Left lung (tissue), 4 donors: ENCODE measurements at regions not wholly inside any gene's neighbourhood (a gene's known extent, or its start where the extent isn't known, plus 50 kb on each side); places are given as distances from the start of the nearest gene placed in this dataset.

Source experiments
- ATAC-seq: fragments of 200-7000 bp; cut with Tn5 transposase; one replicate; pipeline ENCODE4 v1.9.1; 2020; ENCODE audit warnings: moderate library complexity
- DNase-seq, 4 donors: peaks; one replicate each; pipeline ENCODE4 v3.0.0-alpha.2; 2013 to 2020
- H3K27ac ChIP-seq, 2 donors: fragments of 200-600 bp; sonication (generic) in 1 of 2; one replicate each; pipeline versions ENCODE4 v1.5.0 to v1.8.0; 2020 to 2021
- H3K27me3 ChIP-seq, 2 donors: fragments of 200-600 bp; sonication (generic) in 1 of 2; one replicate each; pipeline versions ENCODE4 v1.5.0 to v1.8.0; 2020 to 2021
- H3K36me3 ChIP-seq, 2 donors: fragments of 200-600 bp; sonication (generic) in 1 of 2; one replicate each; pipeline versions ENCODE4 v1.5.0 to v1.8.0; 2020 to 2021
- H3K4me1 ChIP-seq, 2 donors: fragments of 200-600 bp; one replicate each; pipeline ENCODE4 v1.8.0; 2021
- H3K4me3 ChIP-seq, 2 donors: fragments of 200-600 bp; sonication (generic) in 1 of 2; one replicate each; pipeline versions ENCODE4 v1.5.0 to v1.8.0; 2020 to 2021; ENCODE audit warnings: mild to moderate bottlenecking in 1 of 2
- H3K9me3 ChIP-seq, 2 donors: fragments of 200-600 bp; sonication (generic) in 1 of 2; one replicate each; pipeline versions ENCODE4 v1.5.0 to v1.8.0; 2020 to 2021
- CTCF ChIP-seq, 2 donors: fragments of 200-600 bp; sonication (generic) in 1 of 2; IDR thresholded peaks; one replicate each; pipeline versions ENCODE4 v1.5.0 to v1.8.0; 2021; ENCODE audit warnings: antibody characterized with exemption in 2 of 2
- intact Hi-C, 2 donors: fragments of 100-400 bp; cut with DNase I; formaldehyde crosslinking; loops; one replicate each; pipeline versions ENCODE4 v1.11.2 to v1.14.2; 2022
- donor health status: DM: no; HTN: yes; CAD: no.
- donor health status: DM: no; HTN: no; CAD: no.

GRCh38 chr6:91664327-91664959 is 1077.6 kb upstream of the MAP3K7 start:
- Histone ChIP-seq H3K9me3 (peaks cover 0 to 2% of the 10 kb centered on the region in 2 donors), H3K27ac (no peak overlapping the region), H3K4me3 (no peak overlapping the region), H3K36me3 (no peaks in the 10 kb centered on the region), H3K27me3 (no peaks in the 10 kb centered on the region), H3K4me1 (no peaks in the 10 kb centered on the region)
- ATAC-seq = no peak
- no peak for TF ChIP-seq CTCF (IDR thresholded peaks at IDR 0.05)
- no peak for DNase-seq
- intact Hi-C loops = no loop called here

GRCh38 chr6:91660893-91661292 is 1074.0 kb upstream of the MAP3K7 start:
- no peak for TF ChIP-seq CTCF (IDR thresholded peaks at IDR 0.05)
- no peak for ATAC-seq
- intact Hi-C loops = no loop called here
- Histone ChIP-seq H3K4me3 (no peak overlapping the region), H3K9me3 (peaks cover 0 to 2% of the 10 kb centered on the region in 2 donors), H3K4me1 (no peaks in the 10 kb centered on the region), H3K36me3 (no peaks in the 10 kb centered on the region), H3K27me3 (no peaks in the 10 kb centered on the region), H3K27ac (no peak overlapping the region)
- no peak for DNase-seq

GRCh38 chr6:91659891-91660290 is 1073.0 kb upstream of the MAP3K7 start:
- no peak overlapping the region for H3K27ac ChIP-seq
- H3K4me3 ChIP-seq = no peak overlapping the region
- H3K27me3 ChIP-seq = no peaks in the 10 kb centered on the region
- peaks cover 0 to 2% of the 10 kb centered on the region in 2 donors for H3K9me3 ChIP-seq
- no peaks in the 10 kb centered on the region for H3K36me3 ChIP-seq
- intact Hi-C loops = no loop called here
- TF ChIP-seq CTCF (IDR thresholded peaks at IDR 0.05) = no peak
- ATAC-seq (no peak), DNase-seq (no peak)
- H3K4me1 ChIP-seq = no peaks in the 10 kb centered on the region

GRCh38 chr6:91654793-91655192 is 1067.9 kb upstream of the MAP3K7 start:
- Histone ChIP-seq H3K27ac (no peak overlapping the region), H3K9me3 (no peaks in the 10 kb centered on the region), H3K4me3 (no peak overlapping the region), H3K27me3 (no peaks in the 10 kb centered on the region), H3K36me3 (no peaks in the 10 kb centered on the region), H3K4me1 (no peaks in the 10 kb centered on the region)
- TF ChIP-seq CTCF (IDR thresholded peaks at IDR 0.05) = no peak
- DNase-seq (no peak), ATAC-seq (no peak)
- intact Hi-C loops = no loop called here

GRCh38 chr6:91654357-91654756 is 1067.5 kb upstream of the MAP3K7 start:
- Histone ChIP-seq H3K36me3 (no peaks in the 10 kb centered on the region), H3K4me1 (no peaks in the 10 kb centered on the region), H3K27me3 (no peaks in the 10 kb centered on the region), H3K27ac (no peak overlapping the region), H3K9me3 (no peaks in the 10 kb centered on the region), H3K4me3 (no peak overlapping the region)
- ATAC-seq (no peak), DNase-seq (no peak)
- TF ChIP-seq CTCF (IDR thresholded peaks at IDR 0.05) = no peak
- intact Hi-C loops = no loop called here
